H9 (cell line): ENCODE measurements at regions not wholly inside any gene's neighbourhood (a gene's known extent, or its start where the extent isn't known, plus 50 kb on each side); places are given as distances from the start of the nearest gene placed in this dataset.

Experiments used
- DNase-seq: peaks from one replicate; pipeline ENCODE4 v3.0.0-alpha.2; 2017
- H2AFZ ChIP-seq: one replicate; pipeline ENCODE4 v1.6.1; 2013; ENCODE audit warnings: mild to moderate bottlenecking, low read length, control low read depth, moderate library complexity
- H2AK5ac ChIP-seq: 2 replicates; pipeline ENCODE4 v1.6.1; 2013; ENCODE audit warnings: low read length, control low read depth, mixed read lengths; ENCODE audit not compliant: insufficient read length
- H2BK120ac ChIP-seq: one replicate; pipeline ENCODE4 v1.6.1; 2013; ENCODE audit warnings: low read depth, mild to moderate bottlenecking, low read length, control low read depth, inconsistent platforms; ENCODE audit not compliant: poor library complexity, severe bottlenecking
- H2BK12ac ChIP-seq: 2 replicates; pipeline ENCODE4 v1.6.1; 2013; ENCODE audit warnings: low read length, control low read depth, mixed read lengths, low read depth; ENCODE audit not compliant: insufficient read length
- H2BK15ac ChIP-seq: 2 replicates; pipeline ENCODE4 v1.6.1; 2013; ENCODE audit warnings: low read depth, low read length, control low read depth
- H2BK20ac ChIP-seq: one replicate; pipeline ENCODE4 v1.6.1; 2013; ENCODE audit warnings: low read depth, mild to moderate bottlenecking, low read length, control low read depth, inconsistent platforms; ENCODE audit not compliant: poor library complexity, severe bottlenecking
- H2BK5ac ChIP-seq: 2 replicates; pipeline ENCODE4 v1.6.1; 2013; ENCODE audit warnings: low read length, control low read depth, mixed read lengths; ENCODE audit not compliant: insufficient read length
- H3K14ac ChIP-seq: 2 replicates; pipeline ENCODE4 v1.6.1; 2013; ENCODE audit warnings: low read length, control low read depth; ENCODE audit not compliant: insufficient read depth
- H3K18ac ChIP-seq: 2 replicates; pipeline ENCODE4 v1.6.1; 2013; ENCODE audit warnings: low read depth, mild to moderate bottlenecking, mixed read lengths, low read length, control low read depth; ENCODE audit not compliant: insufficient read length
- H3K23ac ChIP-seq: 2 replicates; pipeline ENCODE4 v1.6.1; 2013; ENCODE audit warnings: low read length, control low read depth, mixed read lengths, low read depth; ENCODE audit not compliant: insufficient read length
- H3K23me2 ChIP-seq: 2 replicates; pipeline ENCODE4 v1.6.1; 2013; ENCODE audit warnings: low read depth, mild to moderate bottlenecking, mixed read lengths, low read length, control low read depth; ENCODE audit not compliant: insufficient read length, poor library complexity, severe bottlenecking
- H3K27ac ChIP-seq: 2 replicates; pipeline ENCODE4 v1.5.1; 2013; ENCODE audit warnings: low read length, control low read depth, mixed read lengths, low read depth; ENCODE audit not compliant: insufficient read length
- H3K27me3 ChIP-seq: 2 replicates; pipeline ENCODE4 v1.6.1; 2013; ENCODE audit warnings: low read length, control low read depth, inconsistent platforms; ENCODE audit not compliant: insufficient read depth
- H3K4ac ChIP-seq: 2 replicates; pipeline ENCODE4 v1.6.1; 2013; ENCODE audit warnings: low read depth, mild to moderate bottlenecking, control low read depth, inconsistent platforms, low read length, moderate library complexity
- H3K4me1 ChIP-seq: 2 replicates; pipeline ENCODE4 v1.6.1; 2013; ENCODE audit warnings: low read length, control low read depth, inconsistent platforms; ENCODE audit not compliant: insufficient read depth
- H3K4me2 ChIP-seq: 2 replicates; pipeline ENCODE4 v1.6.1; 2013; ENCODE audit warnings: low read length, control low read depth, mixed read lengths; ENCODE audit not compliant: insufficient read length, insufficient read depth
- H3K56ac ChIP-seq: 2 replicates; pipeline ENCODE4 v1.6.1; 2013; ENCODE audit warnings: low read depth, mild to moderate bottlenecking, mixed read lengths, low read length, control low read depth; ENCODE audit not compliant: insufficient read length
- H3K79me1 ChIP-seq: 2 replicates; pipeline ENCODE4 v1.6.1; 2013; ENCODE audit warnings: low read depth, mild to moderate bottlenecking, moderate library complexity, low read length, control low read depth, inconsistent platforms; ENCODE audit not compliant: insufficient read depth, poor library complexity, severe bottlenecking
- H3K79me2 ChIP-seq: 2 replicates; pipeline ENCODE4 v1.6.1; 2013; ENCODE audit warnings: low read length, control low read depth, inconsistent platforms; ENCODE audit not compliant: insufficient read depth
- H3K9ac ChIP-seq: 2 replicates; pipeline ENCODE4 v1.6.1; 2013; ENCODE audit warnings: low read length, control low read depth, mixed read lengths; ENCODE audit not compliant: insufficient read length; ENCODE audit errors: extremely low read depth
- H3K9me3 ChIP-seq: one replicate; pipeline ENCODE4 v1.6.1; 2013; ENCODE audit warnings: low read depth, low read length, inconsistent platforms; ENCODE audit not compliant: control insufficient read depth
- H3T11ph ChIP-seq: one replicate; pipeline ENCODE4 v1.6.1; 2013; ENCODE audit warnings: mild to moderate bottlenecking, low read length, control low read depth, inconsistent platforms
- H4K20me1 ChIP-seq: one replicate; pipeline ENCODE4 v1.6.1; 2013; ENCODE audit not compliant: control insufficient read depth, insufficient read length, insufficient read depth
- H4K5ac ChIP-seq: 2 replicates; pipeline ENCODE4 v1.6.1; 2013; ENCODE audit warnings: low read depth, mild to moderate bottlenecking, mixed read lengths, low read length, control low read depth; ENCODE audit not compliant: insufficient read length
- H4K8ac ChIP-seq: replicated peaks from 2 replicates; pipeline ENCODE4 v1.6.1; 2013; ENCODE audit warnings: low read length, control low read depth, mixed read lengths, low read depth; ENCODE audit not compliant: insufficient read length
- H4K91ac ChIP-seq: 2 replicates; pipeline ENCODE4 v1.6.1; 2013; ENCODE audit warnings: low read depth, mild to moderate bottlenecking, moderate library complexity, mixed read lengths, low read length, control low read depth; ENCODE audit not compliant: insufficient read length
- H3K27ac Mint-ChIP-seq, 3 experiments: 2 replicates in 2 of 3; 3 replicates in 1 of 3; pipeline ENCODE4 v1.8.0; 2020 to 2021; ENCODE audit warnings: mixed read lengths in 3 of 3, mild to moderate bottlenecking in 1 of 3, moderate library complexity in 1 of 3
- H3K27me3 Mint-ChIP-seq: 2 replicates; pipeline ENCODE4 v1.8.0; 2021; ENCODE audit warnings: low read depth, mild to moderate bottlenecking, moderate library complexity, mixed read lengths
- H3K36me3 Mint-ChIP-seq, 3 experiments: 2 replicates in 2 of 3; 3 replicates in 1 of 3; pipeline ENCODE4 v1.8.0; 2020 to 2021; ENCODE audit warnings: low read depth in 3 of 3, mixed read lengths in 3 of 3; ENCODE audit not compliant: insufficient read depth in 1 of 3
- H3K4me1 Mint-ChIP-seq, 2 experiments: 2 replicates each; pipeline ENCODE4 v1.8.0; 2020; ENCODE audit warnings: mixed read lengths in 2 of 2
- H3K4me3 Mint-ChIP-seq, 2 experiments: 2 replicates in 1 of 2; 3 replicates in 1 of 2; pipeline ENCODE4 v1.8.0; 2020 to 2021; ENCODE audit warnings: mild to moderate bottlenecking in 2 of 2, mixed read lengths in 2 of 2, moderate library complexity in 1 of 2
- H3K9me3 Mint-ChIP-seq, 2 experiments: 2 replicates in 1 of 2; 3 replicates in 1 of 2; pipeline ENCODE4 v1.8.0; 2020; ENCODE audit warnings: mild to moderate bottlenecking in 2 of 2, mixed read lengths in 2 of 2, moderate library complexity in 1 of 2
- CTCF ChIP-seq: fragments of 200-600 bp; sonication (generic); conservative IDR thresholded peaks from 3 replicates; pipeline ENCODE4 v1.8.0; 2021; ENCODE audit warnings: antibody characterized with exemption, mild to moderate bottlenecking
- WGBS: extraction: QIAGEN DNeasy Blood & Tissue Kit; methylation state at CpG from one replicate; pipeline ENCODE4 v1.1.7; 2013; ENCODE audit warnings: missing lambda C conversion rate, low lambda C conversion rate, mixed read lengths; ENCODE audit not compliant: insufficient read length; ENCODE audit errors: extremely low coverage; 5-methylcytosine and 5-hydroxymethylcytosine counted together

GRCh38 chr14:82079553-82079952 is 545.9 kb upstream of the SEL1L start:
- Mint-ChIP-seq H3K4me3 (no peak overlapping the region), H3K36me3 (peaks cover 0 to 2% (median 0%) of the 10 kb centered on the region in 3 experiments; a peak in 3 of 7 replicates), H3K27ac (peak overlapping the region in 2 of 3 experiments; percentile 24 to 27; a peak in 2 of 7 replicates), H3K9me3 (peaks cover 0 to 4% of the 10 kb centered on the region in 2 experiments; a peak in 3 of 5 replicates), H3K27me3 (no peaks in the 10 kb centered on the region), H3K4me1 (peaks cover 33 to 42% of the 10 kb centered on the region in 2 experiments)
- H2AK5ac ChIP-seq = no peak overlapping the region
- no peak overlapping the region for H3T11ph ChIP-seq
- H2AFZ ChIP-seq = no peak overlapping the region
- no peak overlapping the region for H2BK20ac ChIP-seq
- no peak overlapping the region for H3K4ac ChIP-seq
- TF ChIP-seq CTCF = no peak
- no peak for DNase-seq
- H3K23me2 ChIP-seq = no peaks in the 10 kb centered on the region
- no peak overlapping the region for H4K8ac ChIP-seq
- no peaks in the 10 kb centered on the region for H4K20me1 ChIP-seq
- no peak overlapping the region for H3K14ac ChIP-seq
- no peak overlapping the region for H3K27ac ChIP-seq
- H3K9ac ChIP-seq = no peak overlapping the region
- H2BK15ac ChIP-seq = no peak overlapping the region
- H3K27me3 ChIP-seq = no peaks in the 10 kb centered on the region
- H3K56ac ChIP-seq = no peak overlapping the region
- no peak overlapping the region for H2BK120ac ChIP-seq
- no peak overlapping the region for H4K91ac ChIP-seq
- H3K23ac ChIP-seq = no peak overlapping the region
- no peak overlapping the region for H2BK12ac ChIP-seq
- no peaks in the 10 kb centered on the region for H3K9me3 ChIP-seq
- H3K79me2 ChIP-seq = no peaks in the 10 kb centered on the region
- H3K4me1 ChIP-seq = peaks cover 2% of the 10 kb centered on the region; the same call in 1 of the 2 replicates
- WGBS = no CpG with 5 or more reads among the region's 3 CpGs
- no peak overlapping the region for H3K4me2 ChIP-seq
- H3K79me1 ChIP-seq = no peaks in the 10 kb centered on the region
- no peak overlapping the region for H3K18ac ChIP-seq
- no peak overlapping the region for H2BK5ac ChIP-seq
- H4K5ac ChIP-seq = no peak overlapping the region
